ENCODE measurements at regions not wholly inside any gene's neighbourhood (a gene's known extent, or its start where the extent isn't known, plus 50 kb on each side); places are given as distances from the start of the nearest gene placed in this dataset.

DNA sequence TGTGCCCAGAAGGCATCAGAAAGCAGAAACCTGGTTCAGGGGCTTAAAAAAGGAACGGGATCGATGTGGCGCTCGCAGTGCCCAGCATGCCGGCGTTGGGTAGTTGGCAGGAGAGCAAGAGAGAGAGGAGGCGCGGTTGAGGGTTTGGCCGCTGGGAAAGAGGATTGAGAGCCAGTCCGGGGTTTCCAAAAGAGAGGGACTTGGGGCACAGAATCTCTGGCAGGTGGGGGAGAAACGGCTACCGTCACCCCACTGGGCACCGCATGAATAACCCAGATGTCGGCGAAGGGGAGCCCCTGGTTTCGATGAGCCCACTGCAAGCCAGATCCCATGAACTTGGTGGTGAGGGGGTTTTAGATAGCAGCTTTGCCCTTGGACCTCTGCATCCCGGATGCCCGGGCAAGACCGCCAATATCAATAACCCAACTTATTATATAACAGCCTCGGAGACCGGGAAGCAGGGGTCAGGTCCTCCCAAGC is 60.4 kb upstream of the ACOT11 start:
- Histone ChIP-seq H3K4me1 (ENCODE audit: control insufficient read depth in 1 of 2, insufficient read depth in 2 of 2, low read length in 2 of 2) (no peaks in the 10 kb centered on the region), H3K36me3 (ENCODE audit: control insufficient read depth in 1 of 2, insufficient read depth in 2 of 2, low read length in 1 of 2) (no peaks in the 10 kb centered on the region), H3K9me3 (ENCODE audit: control insufficient read depth, low read length) (no peaks in the 10 kb centered on the region), H3K27me3 (ENCODE audit: control insufficient read depth in 1 of 2, insufficient read depth in 2 of 2, low read length in 1 of 2) (no peaks in the 10 kb centered on the region), H3K4me3 (ENCODE audit: low read length in 2 of 2) (peak overlapping the region in 1 of 2 donors; percentile 53), H3K27ac (ENCODE audit: low read depth in 1 of 2, low read length in 2 of 2) (peak overlapping the region; percentile 1 to 94)
- DNase-seq (peak in 1 of 2 donors; percentile 69), ATAC-seq (ENCODE audit: low FRiP score) (no peak)
- intact Hi-C loops (cut with DNase I) = loop anchor here (1.0 to 10.0 kb wide), 6 partner anchors 80 to 433 kb away; partner anchors contain the start of genes TCEANC2 (in 1 of the 2) and TMEM59 (in 1 of the 2)
- 0 to 2% methylated on average over 21 of the region's 21 CpGs for WGBS, 2 donors

DNA sequence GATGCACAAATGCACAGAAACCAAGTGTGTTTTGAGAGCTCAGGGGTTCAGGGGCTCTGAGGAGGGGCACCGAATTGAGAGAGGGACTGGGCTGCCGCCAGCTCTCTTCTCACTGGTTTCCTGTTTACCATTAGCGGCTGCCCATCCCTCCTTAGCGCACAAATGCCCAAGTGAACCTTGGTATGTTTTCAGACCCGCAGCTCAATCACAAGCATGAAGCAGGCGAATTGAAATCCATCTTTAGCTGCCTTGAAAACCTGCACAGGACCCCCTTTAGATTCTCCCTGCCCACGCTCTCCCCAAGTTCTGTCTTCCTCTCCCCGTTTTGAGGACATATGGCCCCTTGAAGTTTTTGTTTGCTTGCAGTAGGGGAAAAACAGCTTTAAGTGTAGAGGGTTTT is 61.1 kb upstream of the ACOT11 start:
- intact Hi-C loops (cut with DNase I) = loop anchor here (5.0 to 10.0 kb wide), 4 partner anchors 305 to 432 kb away; partner anchors contain the start of genes TCEANC2 (in 1 of the 2) and TMEM59 (in 1 of the 2)
- Histone ChIP-seq H3K36me3 (ENCODE audit: control insufficient read depth in 1 of 2, insufficient read depth in 2 of 2, low read length in 1 of 2) (no peaks in the 10 kb centered on the region), H3K27ac (ENCODE audit: low read depth in 1 of 2, low read length in 2 of 2) (no peak overlapping the region), H3K27me3 (ENCODE audit: control insufficient read depth in 1 of 2, insufficient read depth in 2 of 2, low read length in 1 of 2) (no peaks in the 10 kb centered on the region), H3K9me3 (ENCODE audit: control insufficient read depth, low read length) (no peaks in the 10 kb centered on the region), H3K4me1 (ENCODE audit: control insufficient read depth in 1 of 2, insufficient read depth in 2 of 2, low read length in 2 of 2) (no peaks in the 10 kb centered on the region), H3K4me3 (ENCODE audit: low read length in 2 of 2) (no peak overlapping the region)
- no peak for DNase-seq
- no peak for ATAC-seq (ENCODE audit: low FRiP score)
- 41 to 62% methylated on average over 8 of the region's 8 CpGs for WGBS, 2 donors

DNA sequence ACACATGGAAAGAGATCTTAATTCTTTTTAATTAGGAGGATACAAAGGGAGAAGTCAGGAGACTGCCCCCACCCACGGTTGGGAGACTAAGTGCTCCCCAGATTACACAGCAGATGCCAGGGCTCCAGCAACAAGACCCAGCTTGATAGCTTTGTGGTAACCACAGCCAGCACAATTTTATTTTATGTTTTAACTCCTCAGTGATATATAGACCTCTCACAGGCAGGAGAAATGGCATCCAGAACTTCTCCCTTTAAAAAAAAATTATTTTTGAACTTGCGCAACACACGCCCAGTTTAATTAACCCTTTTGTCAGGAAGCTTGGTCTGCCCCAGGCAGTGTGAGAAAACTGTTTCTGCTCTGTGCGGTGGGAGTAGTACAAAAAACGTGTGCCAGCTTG is 62.6 kb upstream of the ACOT11 start:
- Histone ChIP-seq H3K36me3 (ENCODE audit: control insufficient read depth in 1 of 2, insufficient read depth in 2 of 2, low read length in 1 of 2) (no peaks in the 10 kb centered on the region), H3K27ac (ENCODE audit: low read depth in 1 of 2, low read length in 2 of 2) (no peak overlapping the region), H3K9me3 (ENCODE audit: control insufficient read depth, low read length) (no peaks in the 10 kb centered on the region), H3K4me3 (ENCODE audit: low read length in 2 of 2) (no peak overlapping the region), H3K27me3 (ENCODE audit: control insufficient read depth in 1 of 2, insufficient read depth in 2 of 2, low read length in 1 of 2) (no peaks in the 10 kb centered on the region), H3K4me1 (ENCODE audit: control insufficient read depth in 1 of 2, insufficient read depth in 2 of 2, low read length in 2 of 2) (no peaks in the 10 kb centered on the region)
- DNase-seq (no peak), ATAC-seq (ENCODE audit: low FRiP score) (no peak)
- 73 to 76% methylated on average over 5 of the region's 5 CpGs for whole genome bisulfite sequencing, 2 donors
- intact Hi-C loops (cut with DNase I) = loop anchor here (5.0 to 10.0 kb wide), 4 partner anchors 303 to 431 kb away; partner anchors contain the start of genes TCEANC2 (in 1 of the 2) and TMEM59 (in 1 of the 2)

DNA sequence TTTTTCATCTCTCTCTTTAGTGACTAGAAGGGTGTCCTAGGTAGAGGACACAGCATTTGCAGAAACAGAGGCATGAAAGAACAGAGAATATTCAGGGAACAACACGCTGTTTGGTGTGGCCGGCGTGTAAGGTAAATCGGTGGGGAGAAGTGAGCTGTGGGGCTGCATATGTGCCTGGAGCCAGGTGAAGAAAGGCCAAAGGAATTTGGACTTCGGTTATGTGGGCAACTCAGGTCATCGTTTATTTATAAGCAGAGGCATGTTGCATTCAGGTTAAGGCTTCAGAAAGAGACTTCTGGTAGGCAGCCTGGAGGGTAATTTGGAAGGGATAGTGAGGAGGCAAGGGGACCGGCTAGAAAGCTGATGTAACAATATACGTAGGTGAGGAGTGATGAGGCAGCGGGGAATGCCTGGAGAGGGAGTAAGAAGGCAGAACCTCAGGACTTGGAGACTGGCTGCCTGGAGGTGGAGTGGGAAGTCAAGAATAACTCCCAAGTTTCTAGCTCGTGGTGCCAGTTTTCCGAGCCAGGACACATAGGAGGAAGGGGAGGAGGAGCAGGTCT is 64.1 kb upstream of the ACOT11 start:
- ATAC-seq (ENCODE audit: low FRiP score) (no peak), DNase-seq (no peak)
- Histone ChIP-seq H3K4me1 (ENCODE audit: control insufficient read depth in 1 of 2, insufficient read depth in 2 of 2, low read length in 2 of 2) (no peaks in the 10 kb centered on the region), H3K27me3 (ENCODE audit: control insufficient read depth in 1 of 2, insufficient read depth in 2 of 2, low read length in 1 of 2) (no peaks in the 10 kb centered on the region), H3K9me3 (ENCODE audit: control insufficient read depth, low read length) (no peaks in the 10 kb centered on the region), H3K27ac (ENCODE audit: low read depth in 1 of 2, low read length in 2 of 2) (no peak overlapping the region), H3K4me3 (ENCODE audit: low read length in 2 of 2) (no peak overlapping the region), H3K36me3 (ENCODE audit: control insufficient read depth in 1 of 2, insufficient read depth in 2 of 2, low read length in 1 of 2) (no peaks in the 10 kb centered on the region)
- WGBS, 2 donors = 78 to 81% methylated on average over 11 of the region's 11 CpGs
- intact Hi-C loops (cut with DNase I) = loop anchor here in 1 of 2 donors (10.0 kb wide), 1 partner anchor 429 kb away; the partner anchor contains the start of genes TCEANC2 and TMEM59

DNA sequence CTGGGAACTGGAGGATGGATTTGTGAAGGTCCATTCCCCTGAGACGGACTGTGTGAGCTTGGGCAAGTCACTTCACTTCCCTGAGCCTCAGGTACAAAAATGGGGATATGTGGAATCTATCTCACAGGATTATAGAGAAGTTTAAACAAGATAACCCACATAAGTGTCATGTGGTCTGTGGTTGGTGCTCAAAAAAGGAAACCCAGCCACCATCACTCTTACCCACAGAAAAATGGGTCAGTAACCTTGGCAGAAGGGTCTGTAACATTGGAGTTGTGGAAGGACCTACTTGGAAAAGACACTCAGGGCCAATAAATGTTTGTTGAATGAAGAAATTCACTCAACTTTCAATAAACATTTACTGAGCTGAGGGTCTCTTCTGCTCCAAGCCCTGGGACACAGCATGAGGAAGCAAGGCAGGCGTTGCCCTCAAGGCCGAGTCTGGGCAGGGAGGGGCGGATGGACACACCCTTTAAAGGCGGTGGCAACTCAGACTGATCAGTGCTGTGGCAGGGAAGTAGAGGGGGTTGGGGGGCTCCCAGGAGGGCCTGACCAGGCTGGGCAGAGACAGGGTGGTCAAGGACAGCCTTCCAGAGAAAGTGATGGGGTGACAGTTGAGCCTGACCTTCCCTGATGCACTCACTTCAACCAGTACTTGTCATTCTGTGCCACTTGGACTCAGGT is 66.7 kb upstream of the ACOT11 start:
- no peaks in the 10 kb centered on the region for H3K4me1 ChIP-seq (ENCODE audit: control insufficient read depth in 1 of 2, insufficient read depth in 2 of 2, low read length in 2 of 2)
- H3K27ac ChIP-seq (ENCODE audit: low read depth in 1 of 2, low read length in 2 of 2) = no peak overlapping the region
- ATAC-seq (ENCODE audit: low FRiP score) = no peak
- H3K9me3 ChIP-seq (ENCODE audit: control insufficient read depth, low read length) = no peaks in the 10 kb centered on the region
- no peak for DNase-seq
- no peak overlapping the region for H3K4me3 ChIP-seq (ENCODE audit: low read length in 2 of 2)
- no peaks in the 10 kb centered on the region for H3K27me3 ChIP-seq (ENCODE audit: control insufficient read depth in 1 of 2, insufficient read depth in 2 of 2, low read length in 1 of 2)
- intact Hi-C loops (cut with DNase I) = loop anchor here in 1 of 2 donors (10.0 kb wide), 1 partner anchor 427 kb away; the partner anchor contains the start of genes TCEANC2 and TMEM59
- H3K36me3 ChIP-seq (ENCODE audit: control insufficient read depth in 1 of 2, insufficient read depth in 2 of 2, low read length in 1 of 2) = no peaks in the 10 kb centered on the region
- 90 to 91% methylated on average over 5 of the region's 5 CpGs for WGBS, 2 donors

DNA sequence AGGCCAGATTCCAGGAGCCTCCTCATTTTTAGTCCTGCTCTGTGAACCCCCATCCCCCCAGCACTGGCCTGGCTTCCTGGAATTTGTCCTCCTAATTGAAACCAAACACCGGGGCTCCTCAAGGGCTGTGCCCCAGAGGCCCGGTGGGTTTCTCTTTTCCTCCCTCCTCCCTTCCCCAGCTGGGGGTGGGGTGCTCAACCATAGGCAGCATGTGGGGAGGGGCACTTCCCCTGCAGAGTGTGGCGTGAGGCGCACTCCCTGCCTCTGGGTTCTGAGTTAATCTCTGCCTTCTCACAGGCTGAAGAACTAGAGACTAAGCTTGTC is 67.5 kb upstream of the ACOT11 start:
- Histone ChIP-seq H3K9me3 (ENCODE audit: control insufficient read depth, low read length) (no peaks in the 10 kb centered on the region), H3K4me1 (ENCODE audit: control insufficient read depth in 1 of 2, insufficient read depth in 2 of 2, low read length in 2 of 2) (no peaks in the 10 kb centered on the region), H3K36me3 (ENCODE audit: control insufficient read depth in 1 of 2, insufficient read depth in 2 of 2, low read length in 1 of 2) (no peaks in the 10 kb centered on the region), H3K4me3 (ENCODE audit: low read length in 2 of 2) (no peak overlapping the region), H3K27ac (ENCODE audit: low read depth in 1 of 2, low read length in 2 of 2) (no peak overlapping the region), H3K27me3 (ENCODE audit: control insufficient read depth in 1 of 2, insufficient read depth in 2 of 2, low read length in 1 of 2) (no peaks in the 10 kb centered on the region)
- intact Hi-C loops (cut with DNase I) = loop anchor here in 1 of 2 donors (10.0 kb wide), 1 partner anchor 426 kb away; the partner anchor contains the start of genes TCEANC2 and TMEM59
- DNase-seq = no peak
- ATAC-seq (ENCODE audit: low FRiP score) = no peak
- WGBS, 2 donors = 56 to 63% methylated on average over 4 of the region's 4 CpGs

DNA sequence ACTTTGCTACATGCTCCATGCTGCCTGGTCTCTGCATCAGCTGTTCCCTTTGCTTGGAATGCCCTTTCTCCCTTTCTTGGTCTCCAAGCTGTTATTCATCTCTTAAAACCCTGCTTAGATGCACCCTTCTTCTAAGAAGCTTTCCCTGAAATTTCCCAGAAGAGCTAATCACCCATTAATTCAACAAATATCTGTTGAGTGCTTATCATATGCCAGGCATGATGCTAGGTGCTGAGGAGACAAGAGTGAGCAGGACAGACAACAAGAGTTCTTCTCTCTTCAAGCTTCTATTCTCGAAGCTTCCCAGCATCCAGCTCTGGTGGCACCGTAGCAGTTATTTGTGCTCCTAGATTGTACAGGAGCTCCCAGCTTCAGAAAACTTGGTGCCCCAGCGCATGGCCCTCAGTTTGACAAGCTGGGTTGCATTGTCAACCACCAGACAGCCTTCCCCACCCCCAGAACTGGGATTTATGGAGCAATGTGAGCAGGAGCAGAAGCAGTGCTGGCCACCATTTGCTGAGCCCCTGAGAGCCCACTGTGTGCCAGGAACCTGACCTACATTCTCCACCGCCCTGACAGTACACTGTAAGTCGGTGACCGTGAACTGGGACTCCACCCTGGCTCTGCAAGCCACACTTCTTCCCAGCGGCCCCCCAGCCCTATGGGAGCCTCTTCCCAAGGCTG is 68.0 kb upstream of the ACOT11 start:
- H3K36me3 ChIP-seq (ENCODE audit: control insufficient read depth in 1 of 2, insufficient read depth in 2 of 2, low read length in 1 of 2) = no peaks in the 10 kb centered on the region
- no peak for DNase-seq
- 89 to 91% methylated on average over 7 of the region's 7 CpGs for WGBS, 2 donors
- no peak overlapping the region for H3K4me3 ChIP-seq (ENCODE audit: low read length in 2 of 2)
- H3K27ac ChIP-seq (ENCODE audit: low read depth in 1 of 2, low read length in 2 of 2) = no peak overlapping the region
- ATAC-seq (ENCODE audit: low FRiP score) = no peak
- H3K4me1 ChIP-seq (ENCODE audit: control insufficient read depth in 1 of 2, insufficient read depth in 2 of 2, low read length in 2 of 2) = no peaks in the 10 kb centered on the region
- H3K27me3 ChIP-seq (ENCODE audit: control insufficient read depth in 1 of 2, insufficient read depth in 2 of 2, low read length in 1 of 2) = no peaks in the 10 kb centered on the region
- H3K9me3 ChIP-seq (ENCODE audit: control insufficient read depth, low read length) = no peaks in the 10 kb centered on the region
- intact Hi-C loops (cut with DNase I) = loop anchor here in 1 of 2 donors (10.0 kb wide), 1 partner anchor 425 kb away; the partner anchor contains the start of genes TCEANC2 and TMEM59

DNA sequence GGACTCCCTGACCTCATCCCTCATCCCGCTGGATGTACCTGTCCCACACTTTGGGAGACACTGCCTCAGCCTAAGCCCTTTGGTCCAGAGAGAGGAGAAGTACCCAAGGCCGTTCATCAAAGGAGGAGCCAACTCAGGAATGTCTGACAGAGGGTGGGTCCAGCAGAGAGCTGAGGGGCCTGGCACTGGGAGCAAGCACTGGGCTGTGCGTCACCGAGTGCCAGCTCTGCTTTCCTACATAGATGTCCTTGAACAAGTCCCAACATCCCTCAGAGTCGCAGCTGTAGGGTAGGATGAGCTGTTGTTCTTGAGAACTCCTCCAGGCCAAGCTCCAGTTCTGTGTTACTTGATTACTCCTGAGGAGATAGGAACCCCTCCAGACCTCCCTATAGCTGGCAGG is 68.8 kb upstream of the ACOT11 start:
- DNase-seq = no peak
- H3K4me1 ChIP-seq (ENCODE audit: control insufficient read depth in 1 of 2, insufficient read depth in 2 of 2, low read length in 2 of 2) = no peaks in the 10 kb centered on the region
- no peak overlapping the region for H3K27ac ChIP-seq (ENCODE audit: low read depth in 1 of 2, low read length in 2 of 2)
- H3K4me3 ChIP-seq (ENCODE audit: low read length in 2 of 2) = no peak overlapping the region
- H3K27me3 ChIP-seq (ENCODE audit: control insufficient read depth in 1 of 2, insufficient read depth in 2 of 2, low read length in 1 of 2) = no peaks in the 10 kb centered on the region
- H3K9me3 ChIP-seq (ENCODE audit: control insufficient read depth, low read length) = no peaks in the 10 kb centered on the region
- ATAC-seq (ENCODE audit: low FRiP score) = no peak
- intact Hi-C loops (cut with DNase I) = no loop called here
- WGBS, 2 donors = 75 to 83% methylated on average over 5 of the region's 5 CpGs
- H3K36me3 ChIP-seq (ENCODE audit: control insufficient read depth in 1 of 2, insufficient read depth in 2 of 2, low read length in 1 of 2) = no peaks in the 10 kb centered on the region
